KG1 (cell line): ENCODE measurements at regions not wholly inside any gene's neighbourhood (a gene's known extent, or its start where the extent isn't known, plus 50 kb on each side); places are given as distances from the start of the nearest gene placed in this dataset.
"Not testable (repeated sequence)": the region's sequence is repeated elsewhere in the genome, so short reads cannot be mapped to it uniquely, and the experiment has no call there.

Experiments used
- DNase-seq: peaks from one replicate; lab custom pipeline; 2025; lab: John Stamatoyannopoulos, UW

- no peak for DNase-seq
Observed at GRCh38 chr7:13198727-13199126, 511.3 kb downstream of the ARL4A start.

GRCh38 chr7:13201628-13202027, 514.2 kb downstream of the ARL4A start:
- no peak for DNase-seq

DNA sequence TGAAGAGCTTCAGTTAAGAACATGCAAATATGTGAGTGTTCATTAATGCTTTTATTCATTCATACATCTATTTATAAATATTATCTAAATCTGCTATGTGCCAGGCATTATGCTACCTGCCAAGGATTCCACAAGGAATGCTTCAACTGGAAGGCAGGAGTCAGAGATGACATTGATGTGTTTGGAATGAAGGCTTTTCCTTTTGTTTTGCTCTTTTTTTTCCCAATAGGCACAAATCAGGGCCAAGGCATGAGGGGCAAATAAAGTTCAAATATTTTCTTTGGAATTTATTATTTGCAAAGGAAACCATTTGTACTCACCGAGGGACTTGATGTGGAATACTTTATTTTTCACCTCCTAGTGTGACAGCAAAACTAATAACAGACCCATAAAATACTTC, 530.3 kb downstream of the ARL4A start:
- no peak for DNase-seq

DNA sequence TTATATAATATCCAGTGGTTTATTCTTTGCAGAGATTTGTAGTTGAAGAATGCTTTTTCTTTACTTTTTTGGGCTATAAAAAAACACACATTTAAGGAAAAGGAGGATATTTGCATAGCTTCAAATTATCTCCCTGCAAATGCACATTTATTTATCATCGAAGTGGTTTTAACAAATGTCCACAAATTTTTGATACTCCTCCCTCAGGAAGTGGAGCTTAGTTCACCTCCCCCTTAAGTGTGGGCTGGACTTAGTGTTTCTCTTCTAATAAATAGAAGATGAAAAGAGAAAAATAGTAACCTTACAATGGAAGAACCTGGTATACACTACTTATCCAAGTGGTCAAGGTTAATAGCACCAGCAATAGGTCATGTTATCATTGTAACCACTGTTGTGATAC, 537.6 kb downstream of the ARL4A start:
- no peak for DNase-seq

DNA sequence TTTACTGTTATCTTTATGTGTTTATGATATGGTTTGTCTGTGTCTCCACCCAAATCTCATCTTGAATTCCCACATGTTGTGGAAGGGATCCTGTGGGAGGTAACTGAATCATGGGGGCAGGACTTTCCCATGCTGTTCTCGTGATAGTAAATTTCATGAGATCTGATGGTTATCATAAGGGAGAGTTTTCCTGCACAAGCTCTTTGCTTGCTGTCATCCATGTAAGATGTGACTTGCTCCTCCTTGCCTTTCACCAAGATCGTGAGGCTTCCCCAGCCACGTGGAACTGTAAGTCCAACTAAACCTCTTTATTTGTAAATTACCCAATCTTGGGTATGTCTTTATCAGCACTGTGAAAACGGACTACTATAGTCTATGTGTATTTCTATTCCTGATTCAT, 539.0 kb downstream of the ARL4A start:
- no peak for DNase-seq

DNA sequence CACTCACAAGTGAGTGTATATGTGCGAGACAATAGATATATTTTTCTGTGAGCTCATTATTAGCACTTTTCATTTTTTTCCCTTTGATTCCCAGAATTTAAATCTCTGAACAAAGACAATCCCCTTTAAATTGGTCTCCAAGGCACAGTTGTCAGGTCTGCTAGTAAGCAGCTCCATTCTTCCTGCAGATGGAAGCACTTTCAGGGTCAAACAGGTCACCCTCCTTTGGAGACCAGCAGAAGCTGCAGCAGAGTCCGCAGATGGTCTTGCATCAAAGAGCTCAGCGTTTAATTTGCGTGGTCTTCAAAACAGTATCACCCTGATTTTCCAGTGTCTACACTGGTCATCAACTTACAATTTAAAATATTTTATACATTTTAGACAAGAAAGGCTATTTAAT, 543.8 kb downstream of the ARL4A start:
- DNase-seq, result no peak

GRCh38 chr7:13235436-13235835, 548.0 kb downstream of the ARL4A start:
- DNase-seq, result no peak

- DNase-seq, result no peak
Observed at GRCh38 chr7:13236026-13236425, 548.6 kb downstream of the ARL4A start.

DNA sequence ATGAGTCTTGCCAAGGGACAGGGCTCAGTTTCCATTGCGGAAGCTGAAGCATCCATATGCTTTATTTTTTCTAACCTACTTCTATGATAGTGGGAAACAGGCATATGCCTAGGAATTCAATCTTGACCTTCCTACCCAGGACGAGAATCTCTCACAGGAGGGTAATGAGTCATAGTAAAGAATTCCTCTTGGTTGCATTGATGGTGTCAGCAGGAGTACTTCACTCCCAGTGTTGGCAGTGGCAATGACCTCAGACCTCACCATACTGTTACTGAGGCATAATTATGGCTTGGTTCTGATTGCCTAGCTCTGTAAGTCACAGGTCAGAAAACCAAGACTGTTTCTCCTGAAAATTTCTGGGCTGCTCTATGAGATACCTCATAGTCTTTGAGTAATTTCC, 552.9 kb downstream of the ARL4A start:
- DNase-seq, result no peak

- no peak for DNase-seq
Observed at GRCh38 chr7:13241416-13241815, 554.0 kb downstream of the ARL4A start.

- DNase-seq, result no peak
Observed at GRCh38 chr7:13257661-13258060, 570.2 kb downstream of the ARL4A start.

DNA sequence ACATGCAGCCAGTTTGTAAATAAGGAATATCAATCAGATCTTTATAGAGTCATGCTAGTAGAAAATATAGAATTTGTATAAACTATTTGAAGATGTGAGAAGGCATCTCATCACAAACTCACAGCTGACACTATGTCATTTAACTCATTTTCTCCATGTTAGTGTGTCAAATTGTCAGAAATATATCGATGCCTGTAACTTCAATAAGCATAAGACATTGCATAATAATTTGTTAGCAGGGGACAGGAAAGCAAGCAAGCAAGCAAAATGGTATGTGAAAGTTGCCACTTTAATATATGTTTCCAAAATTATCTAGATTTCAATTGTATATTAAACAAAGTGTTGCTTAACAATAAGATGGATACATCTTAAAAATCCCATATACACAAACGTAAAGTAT, 571.0 kb downstream of the ARL4A start:
- no peak for DNase-seq

GRCh38 chr7:13259930-13260329, 572.5 kb downstream of the ARL4A start:
- DNase-seq, result no peak

GRCh38 chr7:13262929-13263530, 575.6 kb downstream of the ARL4A start:
- DNase-seq, result peak; percentile 1

DNA sequence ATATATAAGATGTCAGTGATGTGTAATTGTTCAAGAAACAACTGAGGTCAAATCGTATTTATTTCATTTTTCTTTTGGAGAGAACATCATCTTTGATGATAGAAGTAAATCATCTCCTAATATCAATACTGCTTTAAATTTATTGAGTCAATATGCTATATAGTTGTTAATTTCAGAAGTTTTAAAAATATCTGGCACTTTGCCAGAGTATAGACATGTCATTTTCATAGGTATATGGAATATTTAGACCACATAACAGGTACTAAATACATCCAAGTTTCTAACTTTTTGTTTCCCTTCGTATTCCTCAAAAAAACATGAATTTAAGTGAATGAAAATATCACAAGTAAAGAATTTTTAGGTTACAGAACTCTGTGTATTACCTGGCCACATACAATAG, 577.8 kb downstream of the ARL4A start:
- no peak for DNase-seq

DNA sequence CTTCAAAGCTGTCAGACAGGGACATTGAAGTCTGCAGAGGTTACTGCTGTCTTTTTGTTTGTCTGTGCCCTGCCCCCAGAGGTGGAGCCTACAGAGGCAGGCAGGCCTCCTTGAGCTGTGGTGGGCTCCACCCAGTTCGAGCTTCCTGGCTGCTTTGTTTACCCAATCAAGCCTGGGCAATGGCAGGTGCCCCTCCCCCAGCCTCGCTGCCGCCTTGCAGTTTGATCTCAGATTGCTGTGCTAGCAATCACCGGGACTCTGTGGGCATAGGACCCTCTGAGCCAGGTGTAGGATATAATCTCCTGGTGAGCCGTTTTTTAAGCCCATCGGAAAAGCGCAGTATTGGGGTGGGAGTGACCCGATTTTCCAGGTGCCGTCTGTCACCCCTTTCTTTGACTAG, 586.8 kb downstream of the ARL4A start:
- not testable (repeated sequence) for DNase-seq

DNA sequence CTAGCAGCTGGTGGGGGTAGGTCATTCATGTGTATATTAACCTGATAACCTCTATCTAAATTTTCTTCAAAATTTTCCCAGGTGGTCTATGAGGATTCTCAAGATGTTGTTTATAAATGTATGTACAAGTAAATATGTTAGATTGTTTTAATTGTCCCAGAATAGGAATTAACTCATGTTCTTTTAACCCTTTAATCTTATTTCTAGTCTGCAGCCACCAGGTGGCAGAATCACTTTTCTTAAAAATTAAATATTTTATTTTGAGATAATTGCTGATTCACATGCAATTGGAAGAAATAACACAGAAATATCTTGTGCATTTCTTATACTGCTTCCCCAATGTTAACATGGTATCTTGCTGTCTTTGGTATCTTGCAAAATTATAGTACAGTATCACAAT, 589.5 kb downstream of the ARL4A start:
- no peak for DNase-seq

DNA sequence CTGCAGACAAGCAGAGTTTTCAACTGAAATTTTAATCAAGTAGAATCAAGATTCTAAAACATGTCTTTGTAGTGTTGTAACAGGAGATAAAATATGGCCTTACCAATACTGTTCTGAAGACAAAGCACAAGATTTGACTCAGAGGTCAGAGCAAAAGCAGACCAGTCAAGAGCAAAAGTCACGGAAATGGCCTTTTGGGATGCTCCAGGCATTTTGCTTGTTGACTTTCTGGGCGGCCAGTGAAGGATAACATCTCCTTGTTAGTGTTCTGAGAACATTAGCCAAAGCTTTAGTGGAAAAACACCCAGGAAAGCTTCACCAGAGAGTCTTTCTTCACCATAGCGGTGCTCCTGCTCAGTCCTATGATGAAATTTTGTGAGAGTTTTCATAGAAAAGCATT, 590.6 kb downstream of the ARL4A start:
- no peak for DNase-seq

- DNase-seq, result peak; percentile 9
Observed at GRCh38 chr7:13279854-13280435, 592.5 kb downstream of the ARL4A start.

DNA sequence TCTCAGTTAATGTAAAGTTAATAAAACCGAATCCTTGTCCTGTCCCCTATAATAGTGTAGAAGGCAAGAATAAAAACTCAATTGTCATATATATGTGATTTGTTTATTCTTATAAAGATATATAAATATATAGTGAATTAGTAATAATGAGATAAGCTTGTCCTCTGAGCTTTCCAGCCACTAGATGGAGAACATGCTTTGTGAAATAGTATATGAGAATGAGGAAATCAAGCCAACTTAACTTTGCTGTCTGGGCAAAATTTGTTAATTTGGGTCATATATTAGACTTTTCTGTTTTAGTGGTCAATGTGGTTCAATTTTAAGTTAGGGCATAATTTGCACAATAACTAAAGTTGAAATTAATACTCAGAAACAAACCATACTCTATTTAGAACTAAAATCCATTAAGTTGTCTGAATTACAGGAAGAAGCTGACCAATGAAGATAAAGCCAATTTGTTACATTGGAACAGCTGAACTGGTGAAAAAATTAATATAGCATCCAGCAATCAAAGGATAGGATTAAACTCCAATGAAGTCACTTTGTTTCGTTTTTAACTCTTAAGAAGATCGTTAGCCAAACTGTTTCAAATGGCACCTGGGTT, 595.0 kb downstream of the ARL4A start:
- peak; percentile 22 for DNase-seq

- DNase-seq, result no peak
Observed at GRCh38 chr7:13286916-13287315, 599.5 kb downstream of the ARL4A start.

GRCh38 chr7:13288516-13288915, 601.1 kb downstream of the ARL4A start:
- DNase-seq, result no peak

DNA sequence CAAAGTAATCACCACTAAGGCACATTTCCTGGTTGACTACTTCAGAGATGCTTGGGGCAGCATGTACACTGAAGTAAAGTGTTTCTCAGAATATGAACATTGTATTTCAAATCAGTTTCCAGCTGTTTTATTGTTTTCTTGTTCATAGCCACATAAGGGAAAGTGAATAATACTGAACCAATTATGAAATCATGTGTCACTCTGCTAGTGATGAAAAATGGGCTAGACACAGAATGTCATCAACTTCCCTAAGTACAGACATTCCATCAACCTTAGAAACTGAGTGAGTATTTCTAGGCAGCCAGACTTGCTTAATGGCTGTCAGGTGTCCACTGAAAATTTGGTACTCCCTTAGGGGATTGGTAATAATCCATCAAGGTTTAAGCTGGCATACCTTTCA, 603.5 kb downstream of the ARL4A start:
- DNase-seq, result no peak
